ENCODE measurements at regions not wholly inside any gene's neighbourhood (a gene's known extent, or its start where the extent isn't known, plus 50 kb on each side); places are given as distances from the start of the nearest gene placed in this dataset.
"Not testable (repeated sequence)": the region's sequence is repeated elsewhere in the genome, so short reads cannot be mapped to it uniquely, and the experiment has no call there.

GRCh38 chr4:87919941-87920340 lies 55.6 kb upstream of the SPP1 start:
- no peaks in the 10 kb centered on the region for H3K4me1 Mint-ChIP-seq (ENCODE audit: low read depth)
- H3K36me3 Mint-ChIP-seq, result no peaks in the 10 kb centered on the region
- ChIA-PET POLR2A (no interaction called here), CTCF (interaction anchor here (0.8 kb wide), 1 partner anchor 71 kb away, joined by 3 read pairs; no protein-coding TSS in a partner anchor)
- H3K27me3 Mint-ChIP-seq, result peaks cover 2% of the 10 kb centered on the region
- no peaks in the 10 kb centered on the region for H3K9me3 Mint-ChIP-seq
- no peak overlapping the region for H3K27ac Mint-ChIP-seq
- intact Hi-C loops (cut with micrococcal nuclease), result no loop called here
- H3K4me3 Mint-ChIP-seq, result no peak overlapping the region
- no peak for DNase-seq

GRCh38 chr4:87920478-87920877 lies 55.0 kb upstream of the SPP1 start:
- intact Hi-C loops (cut with micrococcal nuclease), result no loop called here
- H3K4me1 Mint-ChIP-seq (ENCODE audit: low read depth), result no peaks in the 10 kb centered on the region
- H3K27me3 Mint-ChIP-seq, result peaks cover 2% of the 10 kb centered on the region
- ChIA-PET CTCF (no interaction called here), POLR2A (no interaction called here)
- H3K27ac Mint-ChIP-seq, result no peak overlapping the region
- no peaks in the 10 kb centered on the region for H3K9me3 Mint-ChIP-seq
- no peaks in the 10 kb centered on the region for H3K36me3 Mint-ChIP-seq
- no peak for DNase-seq
- H3K4me3 Mint-ChIP-seq, result no peak overlapping the region

- H3K9me3 Mint-ChIP-seq; intact Hi-C loops (cut with micrococcal nuclease); H3K36me3 Mint-ChIP-seq; POLR2A ChIA-PET; H3K4me1 Mint-ChIP-seq (ENCODE audit: low read depth); H3K27ac Mint-ChIP-seq; CTCF ChIA-PET; H3K4me3 Mint-ChIP-seq; DNase-seq; H3K27me3 Mint-ChIP-seq: not testable (repeated sequence)
Observed at GRCh38 chr4:87921626-87922479, 53.7 kb upstream of the SPP1 start.

- H3K27ac Mint-ChIP-seq, CTCF ChIA-PET: not testable (repeated sequence)
Observed at GRCh38 chr4:87924146-87924545, 51.4 kb upstream of the SPP1 start.

More at GRCh38 chr4:87924146-87924545, 51.4 kb upstream of the SPP1 start:
- H3K4me3 Mint-ChIP-seq; H3K27me3 Mint-ChIP-seq; intact Hi-C loops (cut with micrococcal nuclease); DNase-seq; H3K36me3 Mint-ChIP-seq; H3K9me3 Mint-ChIP-seq; H3K4me1 Mint-ChIP-seq (ENCODE audit: low read depth); POLR2A ChIA-PET: not testable (repeated sequence)
